Neural progenitor cell (in vitro differentiated cells): ENCODE measurements at regions not wholly inside any gene's neighbourhood (a gene's known extent, or its start where the extent isn't known, plus 50 kb on each side); places are given as distances from the start of the nearest gene placed in this dataset.

Source experiments
- CTCF ChIP-seq: fragments of 200-600 bp; sonication (generic); IDR thresholded peaks from 2 replicates; pipeline ENCODE4 v1.5.1; 2017; ENCODE audit warnings: antibody characterized with exemption, mild to moderate bottlenecking
- EZH2 ChIP-seq: fragments of 200-600 bp; sonication (generic); IDR thresholded peaks from 2 replicates; pipeline ENCODE4 v1.6.1; 2017; ENCODE audit warnings: antibody characterized with exemption, mild to moderate bottlenecking, moderate library complexity
- EZH2phosphoT487 ChIP-seq: fragments of 200-600 bp; sonication (generic); IDR thresholded peaks from 2 replicates; pipeline ENCODE4 v1.6.1; 2017; ENCODE audit warnings: antibody characterized with exemption

GRCh38 chrX:96566878-96567277, 117.8 kb upstream of the DIAPH2 start:
- TF ChIP-seq CTCF = no peak
- TF ChIP-seq EZH2 = no peak
- TF ChIP-seq EZH2phosphoT487 = no peak
